H4 (cell line): ENCODE measurements at regions not wholly inside any gene's neighbourhood (a gene's known extent, or its start where the extent isn't known, plus 50 kb on each side); places are given as distances from the start of the nearest gene placed in this dataset.
"Not testable (repeated sequence)": the region's sequence is repeated elsewhere in the genome, so short reads cannot be mapped to it uniquely, and the experiment has no call there.

Experiments
- DNase-seq: peaks from one replicate; pipeline ENCODE4 v3.0.0-alpha.2; 2015; ENCODE audit warnings: low spot score

DNA sequence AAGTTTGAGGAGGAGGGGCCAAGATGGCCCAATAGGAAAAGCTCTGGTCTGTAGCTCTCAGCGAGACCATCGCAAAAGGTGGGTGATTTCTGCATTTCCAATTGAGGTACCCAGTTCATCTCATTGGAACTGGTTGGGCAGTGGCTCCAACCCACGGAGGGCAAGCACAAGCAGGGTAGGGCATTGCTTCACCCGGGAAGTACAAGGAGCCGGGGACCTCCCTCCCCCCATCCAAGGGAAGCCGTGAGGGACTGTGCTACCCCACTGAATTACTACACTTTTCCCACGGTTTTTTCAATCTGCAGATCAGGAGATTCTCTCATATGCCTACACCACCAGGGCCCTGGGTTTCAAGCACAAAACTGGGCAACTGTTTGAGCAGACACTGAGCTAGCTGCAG lies 58.0 kb upstream of the EFCAB3 start:
- DNase-seq = no peak

DNA sequence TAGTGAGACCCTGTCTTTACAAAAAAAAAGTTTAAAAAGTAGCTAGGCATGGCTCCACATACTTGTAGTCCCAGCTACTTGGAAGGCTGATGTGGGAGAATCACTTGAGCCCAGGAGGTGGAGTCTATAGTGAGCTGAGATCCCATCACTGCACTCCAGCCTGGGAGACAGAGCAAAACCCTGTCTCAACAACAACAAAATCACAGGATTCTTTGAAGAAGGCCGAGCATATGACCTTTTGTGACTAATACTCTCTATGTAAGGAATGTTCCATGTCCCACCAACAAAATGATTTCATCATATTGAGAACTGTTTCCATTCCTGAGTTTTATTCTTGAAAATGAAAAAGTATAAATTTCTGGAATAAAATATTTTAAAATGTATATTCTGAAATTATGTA lies 58.9 kb upstream of the EFCAB3 start:
- no peak for DNase-seq

DNA sequence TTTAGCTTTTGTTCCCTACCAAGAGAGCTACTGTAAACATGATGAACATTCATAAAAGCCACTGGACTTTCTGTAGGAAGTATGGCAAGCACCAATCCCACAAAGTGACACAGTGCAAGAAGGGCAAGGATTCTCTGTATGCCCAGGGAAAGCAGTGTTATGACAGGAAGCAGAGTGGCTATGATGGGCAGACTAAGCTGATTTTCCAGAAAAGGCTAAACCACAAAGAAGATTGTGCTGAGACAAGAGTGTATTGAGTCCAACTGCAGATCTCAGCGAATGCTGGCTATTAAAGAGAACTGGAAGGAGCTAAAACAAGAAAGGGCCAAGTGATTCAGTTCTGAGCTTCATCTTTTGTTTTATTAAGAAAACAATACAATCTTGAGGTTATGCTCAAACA lies 60.5 kb upstream of the EFCAB3 start:
- DNase-seq = no peak

DNA sequence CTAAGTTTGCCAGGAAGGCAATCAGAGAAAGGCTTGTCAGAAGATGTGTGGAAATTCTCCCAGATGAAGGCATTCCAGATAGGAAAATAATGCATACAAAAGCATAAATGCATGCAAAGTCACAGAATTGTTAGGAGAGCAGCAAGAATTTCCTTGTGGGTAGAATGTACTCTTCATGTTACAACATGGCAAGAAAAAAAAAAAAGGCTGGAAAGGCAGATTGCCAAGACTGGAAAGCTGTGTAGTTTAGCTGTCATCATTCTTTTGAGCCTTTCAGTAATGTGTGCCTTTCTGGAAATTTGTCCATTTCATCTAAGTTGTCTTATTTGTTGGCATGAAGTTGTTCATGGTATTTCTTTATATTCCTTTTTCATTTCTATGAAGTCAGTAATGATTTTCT lies 71.0 kb upstream of the EFCAB3 start:
- no peak for DNase-seq

DNA sequence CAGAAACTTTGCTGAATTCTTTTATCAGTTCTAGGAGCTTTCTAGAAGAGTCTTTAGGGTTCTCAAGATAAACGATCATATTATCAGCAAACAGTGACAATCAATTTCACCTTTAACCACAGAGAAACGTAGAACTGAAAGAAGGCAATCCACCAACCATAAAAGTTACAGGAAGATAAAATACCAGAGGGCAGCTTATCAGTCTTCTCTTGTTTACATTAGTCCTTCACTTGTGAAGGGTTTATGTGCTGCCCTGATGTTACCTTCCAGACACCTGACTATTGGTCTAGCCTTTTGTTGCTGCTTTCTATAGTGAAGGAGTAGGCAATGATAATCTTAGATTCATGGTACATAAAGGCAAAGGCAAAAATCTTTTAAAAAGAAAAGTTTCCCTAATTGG lies 73.2 kb upstream of the EFCAB3 start:
- DNase-seq = no peak

DNA sequence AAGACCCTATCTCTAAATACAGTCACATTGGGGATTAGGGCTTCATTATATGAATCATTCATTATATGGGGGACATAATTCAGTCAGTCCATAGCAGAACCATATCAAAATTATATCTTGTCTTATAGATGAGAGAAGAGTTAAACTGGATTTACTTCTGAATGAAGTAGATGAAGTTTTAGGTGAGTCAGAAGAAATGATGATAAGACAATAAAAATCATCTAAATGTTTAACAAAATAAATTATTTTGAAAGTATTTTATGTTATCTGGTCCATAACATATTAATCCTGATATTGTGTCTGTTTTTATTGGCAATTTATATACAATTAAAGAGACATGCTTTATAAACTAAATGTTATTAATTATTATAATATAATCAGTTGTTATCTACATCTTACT lies 76.9 kb upstream of the EFCAB3 start:
- no peak for DNase-seq

DNA sequence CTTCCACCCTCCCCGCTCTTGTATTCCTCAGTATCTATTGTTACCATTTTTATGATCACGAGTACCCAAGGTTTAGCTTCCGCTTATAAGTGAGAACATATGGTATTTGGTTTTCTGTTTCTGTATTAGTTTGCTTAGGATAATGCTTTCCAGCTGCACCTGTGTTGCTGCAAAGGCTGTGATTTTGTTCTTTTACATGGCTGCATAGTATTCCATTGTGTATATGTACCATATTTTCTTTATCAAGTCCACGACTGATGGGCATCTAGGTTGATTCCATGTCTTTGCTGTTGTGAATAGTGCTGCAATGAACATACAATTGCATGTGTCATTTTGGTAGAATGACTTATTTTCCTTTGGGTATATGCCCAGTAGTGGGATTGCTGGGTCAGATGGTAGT lies 79.7 kb upstream of the EFCAB3 start:
- no peak for DNase-seq

DNA sequence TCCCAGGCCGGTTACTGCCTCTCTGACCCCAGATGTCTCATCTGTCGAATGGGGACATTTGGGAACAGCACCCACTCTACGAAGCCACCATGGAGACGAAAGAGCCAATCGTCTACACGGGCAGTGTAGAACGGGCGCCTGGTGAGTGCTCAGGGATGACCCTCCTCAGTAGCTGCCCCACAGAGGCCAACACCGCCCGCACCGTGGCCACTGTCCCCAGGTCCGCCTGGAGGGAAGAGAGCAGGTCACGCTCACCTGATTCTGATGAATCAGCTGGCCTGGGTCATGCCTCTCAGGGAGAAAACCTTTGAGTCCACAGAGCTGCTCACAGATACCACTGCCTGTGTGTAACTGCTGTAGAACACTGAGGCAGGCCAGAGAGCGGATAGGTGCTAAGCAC lies 105.1 kb upstream of the EFCAB3 start:
- not testable (repeated sequence) for DNase-seq

DNA sequence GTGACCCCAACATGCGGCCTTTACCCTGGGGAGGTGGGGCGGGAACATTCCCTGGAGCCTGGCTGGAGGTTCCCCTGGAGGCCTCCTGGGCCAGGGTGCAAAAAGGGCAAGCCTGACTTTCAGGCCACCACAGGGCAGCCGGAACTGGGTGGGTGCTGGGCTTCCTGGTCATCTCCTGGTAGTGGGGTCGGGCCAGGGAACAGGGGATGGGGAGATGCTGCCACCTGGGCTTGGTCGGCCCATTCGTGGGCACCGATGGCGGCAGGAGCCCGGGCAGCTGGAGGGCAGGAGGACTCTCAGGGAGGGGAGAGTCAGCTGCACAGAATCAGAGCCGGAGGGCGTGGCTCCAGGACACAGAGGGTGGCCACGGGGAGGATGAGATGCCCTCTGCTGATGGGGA lies 112.0 kb upstream of the EFCAB3 start:
- not testable (repeated sequence) for DNase-seq

DNA sequence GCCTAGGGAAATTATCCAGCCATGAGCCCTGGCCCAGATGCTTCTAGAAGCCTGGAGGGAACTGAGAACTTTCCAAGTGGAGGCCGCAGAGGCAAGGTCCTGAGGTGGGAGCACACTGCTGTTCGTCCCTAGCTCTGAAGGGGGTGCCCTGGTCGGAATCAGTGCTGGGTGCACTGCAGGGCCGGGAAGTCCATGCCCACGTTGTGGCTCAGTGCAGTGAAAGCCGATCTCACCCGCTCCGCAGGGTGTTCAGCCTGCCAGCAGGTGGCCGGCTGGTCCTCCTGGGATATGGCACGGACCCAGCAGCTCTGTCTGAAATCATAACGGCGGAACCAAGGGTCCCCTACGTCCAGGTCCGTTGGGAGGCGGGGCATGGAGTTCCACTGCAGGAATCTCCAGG lies 115.4 kb upstream of the EFCAB3 start:
- DNase-seq = not testable (repeated sequence)

DNA sequence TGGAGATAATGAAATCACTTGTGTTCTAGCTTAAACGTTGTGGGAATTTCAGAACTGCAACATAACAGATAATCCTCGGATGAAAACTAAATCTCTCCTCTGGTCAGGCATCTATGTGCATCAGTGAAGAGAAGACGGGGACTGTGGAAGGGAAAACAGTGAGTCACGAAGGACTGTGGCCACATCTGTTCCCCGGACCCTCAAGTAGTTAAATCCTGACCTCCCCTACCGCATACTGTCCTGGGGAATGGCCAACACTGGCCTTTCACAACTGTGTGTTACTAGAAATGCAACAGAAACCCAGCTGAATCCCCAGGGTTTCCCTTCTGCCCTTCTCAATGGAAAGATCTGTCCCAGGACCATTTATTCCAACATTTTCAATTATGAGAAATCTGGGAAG lies 124.6 kb upstream of the EFCAB3 start:
- DNase-seq = not testable (repeated sequence)

DNA sequence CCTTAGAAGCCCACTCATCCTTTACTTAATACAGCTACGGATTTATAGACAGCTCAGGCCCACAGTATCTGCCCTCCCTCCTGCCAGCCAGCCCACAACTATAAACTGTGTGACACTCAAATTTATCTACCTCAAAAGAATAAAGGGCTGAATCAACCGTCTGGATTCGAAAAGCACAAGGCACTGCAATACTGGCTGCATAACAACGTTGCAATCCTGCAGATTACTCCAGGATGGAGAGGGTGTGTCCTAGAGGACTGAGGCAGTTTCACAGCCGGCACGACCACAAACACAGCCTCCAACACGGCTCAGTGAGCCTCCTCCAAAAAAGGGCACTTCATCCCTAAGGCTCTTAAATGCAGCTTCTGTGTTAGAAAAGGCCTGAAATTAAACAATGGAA lies 138.3 kb upstream of the EFCAB3 start:
- DNase-seq = peak; percentile 19

DNA sequence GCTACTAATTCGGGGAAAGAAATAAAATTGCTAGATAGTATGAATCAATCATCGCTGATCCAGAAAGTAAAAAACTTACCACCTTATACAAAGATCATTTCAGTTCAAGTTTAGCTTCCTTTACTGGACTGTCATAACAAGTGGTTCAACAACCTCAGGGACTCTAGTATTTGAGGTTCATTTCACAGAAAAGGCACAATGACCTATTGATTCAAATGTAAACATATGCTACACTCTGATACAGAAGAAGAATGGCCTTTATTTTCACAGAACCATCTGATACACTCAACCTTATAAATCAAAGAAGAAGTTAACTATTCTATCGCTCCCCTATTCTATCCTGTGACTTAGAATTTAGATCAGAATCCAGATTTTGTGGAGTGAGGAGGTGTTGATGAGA lies 140.8 kb upstream of the EFCAB3 start:
- DNase-seq = not testable (repeated sequence)

DNA sequence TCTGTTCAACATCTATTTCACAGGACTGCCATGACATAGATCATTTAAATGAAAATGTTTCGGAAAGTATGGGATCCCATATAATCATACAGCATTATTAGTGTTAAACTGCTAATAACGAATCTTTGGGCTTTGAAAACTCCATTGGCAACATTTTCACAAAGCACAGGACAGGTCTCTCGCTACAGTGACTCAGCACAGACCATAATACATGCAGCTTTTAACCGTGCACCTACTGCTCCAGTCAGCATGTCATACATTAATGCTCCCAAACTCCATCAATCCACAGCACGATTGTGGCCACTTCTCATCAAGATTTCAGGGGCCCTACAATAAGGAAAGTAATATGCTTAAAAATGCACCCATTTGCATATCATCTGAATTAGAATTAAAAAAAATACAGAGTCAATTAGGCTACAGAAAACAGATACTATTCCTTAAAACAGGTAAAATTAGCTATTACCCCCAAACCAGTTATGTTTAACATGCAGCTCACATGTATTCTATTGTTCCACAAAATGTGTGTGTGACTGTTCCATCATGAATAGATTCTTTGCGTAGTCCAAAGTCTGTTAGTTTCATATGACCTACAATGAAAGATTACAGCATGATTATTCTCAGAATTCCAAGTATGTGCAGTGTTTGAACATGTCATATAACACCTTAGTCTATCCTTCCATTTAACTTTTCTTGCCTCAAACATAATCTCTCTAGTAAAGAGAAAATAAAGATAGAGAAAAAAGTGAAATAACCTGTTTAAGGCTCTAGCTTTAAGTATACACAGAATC lies 141.6 kb upstream of the EFCAB3 start:
- DNase-seq = not testable (repeated sequence)

DNA sequence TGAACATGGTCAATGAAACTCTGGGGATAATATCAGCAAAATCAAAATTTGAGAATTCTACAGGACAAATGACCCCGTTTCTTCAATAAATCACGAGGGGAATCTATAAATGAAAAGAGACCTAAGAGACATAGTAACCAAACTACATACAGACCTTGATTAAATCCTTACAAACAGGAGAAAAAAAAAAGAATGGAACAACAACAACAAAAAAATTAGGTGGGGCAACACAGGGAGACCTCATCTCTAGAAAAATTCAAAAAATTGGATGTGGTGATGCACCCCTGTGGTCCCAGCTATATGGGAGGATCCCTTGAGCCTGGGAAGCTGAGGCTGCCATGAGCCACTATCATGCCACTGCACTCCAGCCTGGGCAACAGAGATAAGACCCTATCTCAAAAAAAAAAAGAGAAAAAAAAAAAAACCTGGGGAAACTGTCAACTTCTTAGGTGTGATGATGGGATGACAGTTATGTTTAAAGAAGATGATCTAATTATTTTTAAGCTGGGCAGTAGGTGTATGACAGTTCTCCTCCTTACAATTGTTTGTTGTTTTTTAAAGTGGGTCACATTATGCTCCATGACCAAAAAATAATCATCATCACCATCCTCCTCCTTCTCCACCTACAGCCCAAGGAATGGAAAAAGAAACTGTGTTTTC lies 146.4 kb upstream of the EFCAB3 start:
- DNase-seq = not testable (repeated sequence)

DNA sequence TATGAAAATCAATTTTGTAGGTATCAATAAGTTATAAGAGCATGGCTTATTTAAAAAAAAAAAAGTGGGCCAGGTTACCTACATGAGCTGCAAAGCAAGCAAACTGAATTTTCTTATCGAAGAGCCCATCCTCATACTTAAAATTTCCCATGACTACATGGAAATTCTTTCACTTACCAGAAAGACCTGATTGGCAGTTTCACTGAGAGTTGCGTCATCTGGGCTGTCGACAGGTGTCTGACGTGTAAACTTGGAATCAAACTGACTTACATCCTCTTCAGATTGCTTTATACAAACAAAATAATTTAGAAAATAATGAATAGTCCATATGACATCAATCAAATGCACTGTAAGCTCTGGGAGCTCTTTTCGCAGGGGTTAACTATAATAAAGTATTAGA lies 149.1 kb upstream of the EFCAB3 start:
- not testable (repeated sequence) for DNase-seq

DNA sequence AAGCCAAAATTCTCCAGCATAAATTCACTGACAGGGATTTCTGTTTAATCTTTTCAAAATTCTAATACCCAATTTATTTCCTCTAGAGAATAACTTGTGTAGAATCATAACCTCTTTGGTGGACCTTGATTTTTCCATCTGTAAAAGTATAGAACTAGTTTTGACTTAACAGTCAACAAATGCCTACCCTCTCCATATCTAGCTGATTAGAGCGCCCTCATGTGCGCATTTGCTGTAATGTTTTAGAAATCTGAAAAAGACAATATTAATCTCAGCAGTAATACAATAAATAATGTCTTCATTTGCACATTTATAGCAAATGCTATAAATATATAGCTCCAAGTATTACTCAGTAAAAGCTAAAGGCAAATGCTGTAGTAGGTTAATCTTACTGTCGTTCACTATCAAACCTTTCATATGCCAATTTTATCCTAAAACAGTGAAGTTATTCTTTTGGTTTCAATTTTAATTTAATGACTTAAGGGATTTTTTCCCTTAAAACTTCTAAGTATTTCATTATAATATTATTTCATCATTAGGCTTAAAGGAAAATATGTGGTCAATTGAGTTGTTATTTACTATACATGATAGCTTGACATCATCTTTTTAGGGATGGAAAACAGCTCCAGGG lies 153.6 kb upstream of the EFCAB3 start:
- not testable (repeated sequence) for DNase-seq

DNA sequence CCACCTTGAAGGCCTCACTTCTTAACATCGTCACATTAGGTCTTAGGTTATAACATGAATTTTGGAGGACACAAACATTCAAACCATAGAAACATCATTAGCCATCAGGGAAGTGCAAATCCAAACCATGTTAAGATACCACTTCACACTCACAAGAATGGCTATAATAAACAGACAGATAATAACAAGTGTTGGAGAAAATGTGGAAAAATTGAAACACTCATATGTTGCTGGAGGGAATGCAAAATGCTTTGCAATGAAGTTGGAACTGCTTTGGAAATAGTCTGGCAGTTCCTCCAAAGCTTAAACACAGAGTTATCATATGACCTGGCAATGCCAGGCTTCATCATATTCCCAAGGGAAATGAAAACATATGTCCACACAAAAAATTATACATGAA lies 156.8 kb upstream of the EFCAB3 start:
- DNase-seq = not testable (repeated sequence)

DNA sequence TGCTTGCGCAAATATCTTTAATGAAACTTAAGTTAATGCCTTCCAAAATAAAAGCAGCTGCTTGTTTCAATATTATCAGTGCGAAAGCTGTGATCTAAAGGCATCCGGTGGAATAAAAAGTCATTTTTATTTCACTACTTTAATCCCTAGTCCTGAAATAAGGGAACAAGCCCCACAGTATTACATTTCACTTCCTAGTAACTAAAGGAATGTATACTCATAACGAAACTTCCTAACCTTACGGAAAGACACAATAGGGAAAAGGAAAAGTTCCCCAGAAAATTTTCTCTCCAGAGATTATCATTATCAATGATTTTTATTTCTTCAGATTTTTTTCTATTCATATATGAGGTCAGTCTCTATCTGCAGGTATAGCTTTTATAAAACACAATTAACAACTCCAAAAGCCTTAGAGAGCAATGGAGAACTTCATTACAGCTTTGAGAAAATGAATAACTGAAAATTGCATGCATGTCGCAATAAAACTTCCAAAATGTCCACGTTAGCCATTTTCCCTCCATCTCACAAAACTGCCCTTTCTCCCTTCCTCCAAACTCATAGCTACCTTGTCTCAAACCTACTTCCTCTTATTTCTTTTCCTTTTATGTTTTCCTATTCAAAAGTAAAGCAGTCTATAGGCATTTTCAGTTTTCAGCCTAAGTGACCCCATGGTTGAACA lies 154.3 kb upstream of the MED13 start:
- no peak for DNase-seq

DNA sequence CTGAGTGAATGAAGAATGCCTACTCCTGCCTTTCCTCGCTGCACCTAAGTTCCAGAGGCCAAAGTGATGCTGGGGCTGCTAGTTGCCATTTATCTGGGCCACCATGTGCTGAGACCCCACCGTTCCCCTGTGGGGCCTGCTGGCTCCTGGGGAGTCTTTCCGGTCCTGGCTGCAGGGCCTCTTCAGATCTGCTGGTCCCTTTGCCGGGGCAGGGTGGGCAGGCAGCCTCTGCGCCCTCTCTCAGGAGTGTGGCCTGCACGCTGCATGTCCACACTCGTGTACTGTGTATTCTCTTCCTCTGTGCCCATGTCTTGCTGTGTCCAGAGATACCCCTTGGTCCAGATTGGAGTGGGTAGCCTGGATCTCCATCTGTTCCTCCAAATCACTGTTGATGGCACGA lies 151.8 kb upstream of the MED13 start:
- no peak for DNase-seq

DNA sequence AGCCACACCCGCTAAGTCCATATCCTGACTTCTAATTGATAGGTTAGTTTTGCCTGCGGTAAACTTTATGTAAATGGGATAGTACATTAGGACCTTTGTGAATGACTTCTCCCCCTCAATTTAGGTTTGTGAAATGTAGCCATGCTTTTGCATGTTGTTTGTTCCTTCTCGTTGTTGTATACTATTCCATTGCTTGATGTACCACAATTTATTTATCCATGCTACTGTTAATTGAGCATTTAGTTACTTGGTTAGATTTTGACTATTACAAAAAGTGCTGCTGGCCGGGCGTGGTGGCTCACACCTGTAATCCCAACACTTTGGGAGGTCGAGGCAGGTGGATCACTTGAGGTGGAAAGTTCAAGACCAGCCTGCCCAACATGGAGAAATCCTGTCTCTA lies 150.8 kb upstream of the MED13 start:
- not testable (repeated sequence) for DNase-seq

DNA sequence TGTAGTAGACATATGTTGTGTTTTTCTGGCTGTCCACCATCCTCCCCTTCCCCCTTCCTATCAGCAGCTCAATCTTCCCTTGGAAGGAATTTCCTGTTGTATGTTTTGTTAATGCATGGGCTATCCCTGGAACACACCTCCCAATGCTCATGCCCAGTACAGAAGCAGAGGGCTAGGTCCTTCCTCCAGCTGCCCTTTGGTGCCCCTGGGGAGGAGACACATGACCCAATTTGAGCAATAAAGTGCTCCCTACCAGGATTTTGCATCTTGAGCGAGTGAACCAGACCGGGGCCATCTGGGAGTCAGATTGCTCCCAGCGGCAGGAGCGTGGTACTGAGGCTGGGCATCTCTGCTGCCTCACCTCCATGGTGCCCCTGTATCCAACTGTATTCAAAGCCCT lies 141.5 kb upstream of the MED13 start:
- no peak for DNase-seq

DNA sequence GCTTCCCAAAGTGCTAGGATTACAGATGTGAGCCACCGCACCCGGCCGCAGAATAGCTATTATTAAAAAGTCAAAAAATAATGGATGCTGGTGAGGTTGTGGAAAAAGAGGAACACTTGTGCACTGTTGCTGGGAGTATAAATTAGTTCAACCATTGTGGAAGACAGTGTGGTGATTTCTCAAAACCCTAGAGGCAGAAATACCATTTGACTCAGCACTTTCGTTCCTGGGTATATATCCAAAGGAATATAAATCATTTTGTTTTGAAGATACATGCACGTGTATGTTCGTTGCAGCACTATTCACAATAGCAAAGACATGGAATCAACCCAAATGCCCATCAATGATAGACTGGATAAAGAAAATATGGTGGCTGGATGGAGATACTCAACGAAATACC lies 132.1 kb upstream of the MED13 start:
- not testable (repeated sequence) for DNase-seq
